ENCODE measurements at regions not wholly inside any gene's neighbourhood (a gene's known extent, or its start where the extent isn't known, plus 50 kb on each side); places are given as distances from the start of the nearest gene placed in this dataset.

GRCh38 chr11:15775015-15775541, 581.3 kb downstream of the SOX6 start:
- H3K4me3 Mint-ChIP-seq, result no peak overlapping the region
- H3K27ac Mint-ChIP-seq, result no peak overlapping the region
- H3K36me3 Mint-ChIP-seq, result no peaks in the 10 kb centered on the region
- intact Hi-C loops (cut with micrococcal nuclease), result no loop called here
- H3K9me3 Mint-ChIP-seq, result no peaks in the 10 kb centered on the region
- POLR2A ChIA-PET, result no interaction called here
- CTCF ChIA-PET, result interaction anchor here (1.4 kb wide), 1 partner anchor 44 kb away, joined by 4 read pairs; no protein-coding TSS in a partner anchor
- H3K27me3 Mint-ChIP-seq, result peaks cover 2% of the 10 kb centered on the region
- H3K4me1 Mint-ChIP-seq (ENCODE audit: low read depth), result peaks cover 5% of the 10 kb centered on the region
- DNase-seq, result no peak

DNA sequence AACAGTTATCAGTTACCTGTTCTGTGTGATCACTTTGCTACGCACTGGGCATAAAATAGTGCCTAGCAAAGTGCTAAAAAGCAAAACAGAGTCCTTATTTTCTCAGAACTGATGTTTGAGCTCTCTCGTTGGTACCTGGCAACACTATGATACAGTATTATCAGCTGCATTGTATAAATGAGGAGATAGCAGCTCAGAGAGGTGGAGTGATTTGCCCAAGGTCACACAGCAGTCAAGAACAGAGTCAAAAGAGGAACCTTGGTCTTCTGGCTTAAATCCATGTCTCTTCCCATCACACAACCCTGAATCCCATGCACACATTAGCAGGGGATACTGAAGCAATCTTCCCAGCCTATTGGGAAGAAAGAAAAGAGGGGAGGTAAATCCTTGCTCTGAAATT, 580.5 kb downstream of the SOX6 start:
- Mint-ChIP-seq H3K4me3 (no peak overlapping the region), H3K9me3 (no peaks in the 10 kb centered on the region), H3K4me1 (ENCODE audit: low read depth) (peaks cover 5% of the 10 kb centered on the region), H3K27ac (no peak overlapping the region), H3K36me3 (no peaks in the 10 kb centered on the region), H3K27me3 (peaks cover 2% of the 10 kb centered on the region)
- DNase-seq, result no peak
- CTCF ChIA-PET, result no interaction called here
- POLR2A ChIA-PET, result no interaction called here
- intact Hi-C loops (cut with micrococcal nuclease), result no loop called here

- H3K4me3 Mint-ChIP-seq, result no peak overlapping the region
- ChIA-PET POLR2A (no interaction called here), CTCF (no interaction called here)
- no peak overlapping the region for H3K27ac Mint-ChIP-seq
- no peaks in the 10 kb centered on the region for H3K9me3 Mint-ChIP-seq
- H3K27me3 Mint-ChIP-seq, result peaks cover 2% of the 10 kb centered on the region
- intact Hi-C loops (cut with micrococcal nuclease), result no loop called here
- H3K4me1 Mint-ChIP-seq (ENCODE audit: low read depth), result peaks cover 5% of the 10 kb centered on the region
- H3K36me3 Mint-ChIP-seq, result no peaks in the 10 kb centered on the region
- no peak for DNase-seq
Observed at GRCh38 chr11:15776366-15776765, 580.0 kb downstream of the SOX6 start.

DNA sequence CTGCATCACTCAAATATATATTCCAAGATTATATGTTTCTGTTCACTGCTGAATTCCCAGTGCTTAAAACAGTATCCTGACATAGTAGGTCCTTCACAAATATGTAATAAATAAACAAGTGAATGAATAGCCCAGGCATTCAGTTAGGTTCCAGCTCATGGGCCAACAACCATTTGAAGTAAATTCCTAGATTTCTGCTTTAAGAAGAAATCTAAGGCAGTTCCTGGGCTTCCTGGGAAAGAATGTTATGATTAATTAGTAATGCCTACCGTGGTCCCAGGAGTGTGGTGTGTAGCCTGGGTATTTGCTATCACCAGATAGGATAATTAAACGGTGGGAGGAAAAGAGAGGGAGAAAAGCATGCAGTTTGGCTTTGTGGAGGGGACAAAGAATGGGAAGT, 576.8 kb downstream of the SOX6 start:
- intact Hi-C loops (cut with micrococcal nuclease), result no loop called here

DNA sequence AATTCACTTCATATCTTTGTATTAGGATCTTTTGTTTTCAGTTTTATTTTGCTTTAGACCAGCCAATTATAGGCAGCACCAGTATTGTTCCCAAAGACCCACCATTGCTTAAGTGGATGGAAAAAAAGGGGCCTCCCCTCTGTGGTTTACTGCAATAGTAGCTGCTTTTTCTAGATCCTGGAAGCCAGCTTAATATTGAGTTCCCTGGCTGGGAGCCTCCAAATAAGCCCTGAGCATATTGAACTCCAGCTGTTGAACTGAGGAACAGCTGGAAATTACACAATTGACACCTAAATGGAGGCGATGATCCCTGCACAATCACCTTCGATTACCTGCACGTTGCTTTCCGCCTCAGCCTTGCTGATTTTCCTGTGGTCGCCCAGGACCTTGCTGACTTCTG, 576.0 kb downstream of the SOX6 start:
- intact Hi-C loops (cut with micrococcal nuclease), result no loop called here
- no peaks in the 10 kb centered on the region for H3K36me3 Mint-ChIP-seq

More for the DNA sequence above, 576.8 kb downstream of the SOX6 start:
- ChIA-PET CTCF (interaction anchor here (1.2 kb wide), 1 partner anchor 10 kb away, joined by 4 read pairs; no protein-coding TSS in a partner anchor), POLR2A (no interaction called here)
- no peaks in the 10 kb centered on the region for H3K9me3 Mint-ChIP-seq
- H3K27me3 Mint-ChIP-seq, result peaks cover 2% of the 10 kb centered on the region
- DNase-seq, result no peak
- peaks cover 5% of the 10 kb centered on the region for H3K4me1 Mint-ChIP-seq (ENCODE audit: low read depth)
- H3K4me3 Mint-ChIP-seq, result no peak overlapping the region
- H3K27ac Mint-ChIP-seq, result no peak overlapping the region
- no peaks in the 10 kb centered on the region for H3K36me3 Mint-ChIP-seq

DNA sequence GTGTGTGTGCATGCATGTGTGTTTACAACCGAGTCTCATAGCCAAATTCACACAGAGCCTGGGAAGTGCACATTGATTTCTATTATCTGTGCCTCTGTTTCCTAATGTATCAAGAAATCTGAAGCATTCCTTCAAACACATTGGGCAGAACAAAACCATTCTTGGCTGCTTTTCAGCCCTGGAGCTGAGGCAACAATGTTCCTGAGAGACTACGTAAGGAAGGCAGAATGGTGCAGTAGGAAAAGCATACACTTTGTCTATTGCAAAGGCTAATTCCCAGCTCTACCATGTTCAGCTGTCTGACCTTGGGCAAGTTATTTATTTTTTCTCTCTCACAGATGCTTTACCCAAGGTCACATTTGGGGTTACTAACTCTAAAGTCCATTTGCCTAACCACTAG, 575.5 kb downstream of the SOX6 start:
- no peaks in the 10 kb centered on the region for H3K36me3 Mint-ChIP-seq
- H3K27ac Mint-ChIP-seq, result no peak overlapping the region
- no peaks in the 10 kb centered on the region for H3K9me3 Mint-ChIP-seq
- ChIA-PET POLR2A (no interaction called here), CTCF (no interaction called here)
- DNase-seq, result no peak
- peaks cover 2% of the 10 kb centered on the region for H3K27me3 Mint-ChIP-seq
- no peaks in the 10 kb centered on the region for H3K4me1 Mint-ChIP-seq (ENCODE audit: low read depth)
- no peak overlapping the region for H3K4me3 Mint-ChIP-seq
- intact Hi-C loops (cut with micrococcal nuclease), result no loop called here

More for the DNA sequence above, 576.0 kb downstream of the SOX6 start:
- no peak for DNase-seq
- no peak overlapping the region for H3K4me3 Mint-ChIP-seq
- peaks cover 2% of the 10 kb centered on the region for H3K27me3 Mint-ChIP-seq
- no peaks in the 10 kb centered on the region for H3K9me3 Mint-ChIP-seq
- ChIA-PET POLR2A (no interaction called here), CTCF (interaction anchor here (1.2 kb wide), 1 partner anchor 9 kb away, joined by 4 read pairs; no protein-coding TSS in a partner anchor)
- no peak overlapping the region for H3K27ac Mint-ChIP-seq
- no peaks in the 10 kb centered on the region for H3K4me1 Mint-ChIP-seq (ENCODE audit: low read depth)

GRCh38 chr11:15783619-15784018, 572.7 kb downstream of the SOX6 start:
- H3K4me3 Mint-ChIP-seq, result no peak overlapping the region

GRCh38 chr11:15793043-15793996, 563.0 kb downstream of the SOX6 start:
- intact Hi-C loops (cut with micrococcal nuclease), result no loop called here
- Mint-ChIP-seq H3K27me3 (no peaks in the 10 kb centered on the region), H3K4me3 (no peak overlapping the region), H3K9me3 (peaks cover 9% of the 10 kb centered on the region), H3K36me3 (no peaks in the 10 kb centered on the region), H3K4me1 (ENCODE audit: low read depth) (peaks cover 6% of the 10 kb centered on the region), H3K27ac (no peak overlapping the region)
- no peak for DNase-seq
- ChIA-PET CTCF (no interaction called here), POLR2A (no interaction called here)

More at GRCh38 chr11:15783619-15784018, 572.7 kb downstream of the SOX6 start:
- POLR2A ChIA-PET, result no interaction called here
- H3K4me1 Mint-ChIP-seq (ENCODE audit: low read depth), result no peaks in the 10 kb centered on the region
- no peak overlapping the region for H3K27ac Mint-ChIP-seq
- H3K36me3 Mint-ChIP-seq, result no peaks in the 10 kb centered on the region
- no peaks in the 10 kb centered on the region for H3K27me3 Mint-ChIP-seq
- CTCF ChIA-PET, result no interaction called here
- H3K9me3 Mint-ChIP-seq, result no peaks in the 10 kb centered on the region
- no peak for DNase-seq
- intact Hi-C loops (cut with micrococcal nuclease), result no loop called here

GRCh38 chr11:15794361-15795150, 561.8 kb downstream of the SOX6 start:
- Mint-ChIP-seq H3K4me3 (no peak overlapping the region), H3K4me1 (ENCODE audit: low read depth) (peaks cover 11% of the 10 kb centered on the region), H3K27ac (peak overlapping the region; percentile 19), H3K36me3 (no peaks in the 10 kb centered on the region), H3K27me3 (no peaks in the 10 kb centered on the region), H3K9me3 (peaks cover 9% of the 10 kb centered on the region)
- no peak for DNase-seq
- POLR2A ChIA-PET, result no interaction called here
- intact Hi-C loops (cut with micrococcal nuclease), result loop anchor here (1.0 kb wide), 1 partner anchor 24 kb away; no protein-coding TSS in a partner anchor
- CTCF ChIA-PET, result interaction anchor here (1.2 kb wide), 1 partner anchor 25 kb away, joined by 5 read pairs; no protein-coding TSS in a partner anchor

GRCh38 chr11:15795378-15795777, 561.0 kb downstream of the SOX6 start:
- intact Hi-C loops (cut with micrococcal nuclease), result no loop called here
- Mint-ChIP-seq H3K36me3 (no peaks in the 10 kb centered on the region), H3K27me3 (no peaks in the 10 kb centered on the region), H3K27ac (peak overlapping the region; percentile 19), H3K9me3 (peaks cover 9% of the 10 kb centered on the region), H3K4me3 (no peak overlapping the region), H3K4me1 (ENCODE audit: low read depth) (peaks cover 16% of the 10 kb centered on the region)
- CTCF ChIA-PET, result interaction anchor here (1.2 kb wide), 1 partner anchor 24 kb away, joined by 5 read pairs; no protein-coding TSS in a partner anchor
- POLR2A ChIA-PET, result no interaction called here
- no peak for DNase-seq

- no peaks in the 10 kb centered on the region for H3K36me3 Mint-ChIP-seq
- peak; percentile 43 for DNase-seq
- no peaks in the 10 kb centered on the region for H3K9me3 Mint-ChIP-seq
- peaks cover 24% of the 10 kb centered on the region for H3K4me1 Mint-ChIP-seq (ENCODE audit: low read depth)
- POLR2A ChIA-PET, result interaction anchor here (1.0 to 1.2 kb wide), 2 partner anchors 16 to 18 kb away, joined by 5 to 6 read pairs; no protein-coding TSS in a partner anchor
- peak overlapping the region; percentile 88 for H3K27ac Mint-ChIP-seq
- intact Hi-C loops (cut with micrococcal nuclease), result loop anchor here (1.0 to 2.0 kb wide), 2 partner anchors 16 to 713 kb away; no protein-coding TSS in a partner anchor
- no peaks in the 10 kb centered on the region for H3K27me3 Mint-ChIP-seq
- CTCF ChIA-PET, result no interaction called here
- H3K4me3 Mint-ChIP-seq, result no peak overlapping the region
Observed at GRCh38 chr11:15800111-15800800, 556.1 kb downstream of the SOX6 start.

Measured in activated CD4-positive, alpha-beta memory T cell treated with anti-CD3 and anti-CD28 coated beads for 36 hours (primary cell).